Activated CD4-positive, alpha-beta T cell treated with anti-CD3 and anti-CD28 coated beads, Interleukin-2, amount 50 U/mL, for 48 hours (primary cell): ENCODE measurements at regions not wholly inside any gene's neighbourhood (a gene's known extent, or its start where the extent isn't known, plus 50 kb on each side); places are given as distances from the start of the nearest gene placed in this dataset.

Experiments used
- DNase-seq, 2 experiments: peaks; one replicate each; pipeline ENCODE4 v3.0.0-alpha.2; 2020

DNA sequence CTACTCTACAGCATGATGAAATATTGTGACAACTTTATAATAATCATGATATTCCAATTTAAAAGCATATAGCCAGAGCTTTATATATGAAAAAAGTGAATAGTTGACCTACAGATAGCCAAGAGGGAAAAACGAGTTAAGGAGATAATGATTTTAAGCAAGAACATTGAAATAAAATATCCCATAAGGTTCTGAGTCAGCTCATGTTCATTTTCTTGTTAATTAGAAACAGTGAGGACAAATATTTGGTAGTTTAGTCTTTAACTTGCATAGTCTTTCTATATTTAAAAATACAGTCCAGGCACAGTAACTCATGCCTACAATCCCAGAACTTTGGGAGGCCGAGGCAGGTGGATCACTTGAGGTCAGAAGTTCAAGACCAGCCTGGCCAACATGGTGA is 55.8 kb upstream of the CDH6 start:
- no peak for DNase-seq

DNA sequence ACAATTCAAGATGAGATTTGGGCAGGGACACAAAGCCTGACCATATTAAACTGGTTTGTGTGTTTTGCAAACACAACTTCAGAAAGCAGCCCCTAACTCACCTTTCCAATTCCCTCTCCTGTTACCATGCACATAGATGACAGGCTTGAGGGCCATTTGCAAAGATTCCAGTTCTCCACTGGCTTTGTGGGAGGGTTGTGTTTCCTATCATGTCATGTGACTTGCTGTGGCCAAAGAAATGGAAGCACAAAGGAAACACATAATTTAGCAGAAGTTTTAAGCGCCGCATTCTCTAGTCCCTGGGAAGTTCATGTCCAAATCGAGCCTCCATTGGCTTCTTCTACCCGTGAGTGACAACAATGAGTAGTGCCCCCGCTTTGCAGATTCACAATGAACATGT is 57.9 kb upstream of the CDH6 start:
- no peak for DNase-seq

DNA sequence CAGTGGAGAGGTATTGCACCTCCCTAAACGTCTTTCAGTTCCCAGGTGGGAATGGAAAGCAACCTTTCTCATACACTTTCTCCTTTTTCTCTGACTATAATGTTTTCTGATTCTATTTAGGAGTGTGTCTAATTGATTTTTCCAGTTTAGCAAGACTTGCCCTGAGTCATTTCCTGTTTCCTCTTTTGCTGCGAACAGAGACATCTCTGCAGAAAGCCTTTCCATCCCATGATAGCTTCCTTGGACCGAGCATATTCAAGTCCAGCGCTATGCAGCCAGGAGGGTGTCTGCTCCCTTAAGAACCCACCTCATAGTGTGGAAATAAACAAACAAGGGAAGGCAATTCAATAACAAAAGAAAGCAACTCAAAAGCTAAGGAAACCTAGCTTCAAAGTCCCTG is 60.0 kb upstream of the CDH6 start:
- no peak for DNase-seq

DNA sequence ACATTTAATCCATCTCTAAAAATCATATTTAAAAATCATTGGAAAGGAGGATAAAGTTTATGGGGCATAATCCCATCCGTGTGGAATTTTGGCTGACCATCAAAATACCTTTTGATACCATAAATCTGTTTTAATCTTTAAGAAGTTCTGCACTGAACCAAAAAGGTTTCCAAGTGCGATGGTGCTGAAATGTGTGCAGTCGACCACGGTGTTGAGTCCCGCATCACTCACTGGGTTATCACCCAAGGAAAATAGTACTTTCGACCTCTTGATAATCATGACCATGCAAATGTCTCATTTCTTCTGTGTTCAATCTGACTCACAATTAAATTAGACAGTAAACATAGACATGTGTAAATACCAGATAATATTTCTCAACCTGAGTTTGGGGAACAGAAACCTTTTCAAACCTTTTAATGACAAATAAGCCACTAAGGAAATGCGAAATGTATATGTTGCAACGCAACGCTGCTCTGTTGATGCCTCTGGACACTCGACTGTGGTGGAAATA is 62.0 kb upstream of the CDH6 start:
- DNase-seq: no peak

DNA sequence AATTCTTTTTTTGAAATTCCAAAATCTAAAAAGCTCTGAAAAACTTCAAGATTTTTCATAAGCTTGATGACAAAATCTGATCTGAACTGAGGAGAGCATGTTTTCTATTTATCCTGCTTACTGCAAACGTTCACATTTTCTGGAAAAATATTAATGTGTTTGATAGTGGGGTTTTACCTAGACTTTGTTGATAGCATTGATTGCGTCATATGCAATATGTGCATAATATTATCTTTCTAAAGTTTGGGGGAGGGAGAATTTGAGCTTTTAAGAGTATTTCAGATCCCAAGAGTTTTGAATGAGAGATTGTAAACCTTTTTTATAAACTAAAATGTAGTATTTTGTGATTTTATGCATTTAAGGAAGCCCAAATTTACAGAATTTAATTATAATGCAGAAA is 62.8 kb upstream of the CDH6 start:
- no peak for DNase-seq

DNA sequence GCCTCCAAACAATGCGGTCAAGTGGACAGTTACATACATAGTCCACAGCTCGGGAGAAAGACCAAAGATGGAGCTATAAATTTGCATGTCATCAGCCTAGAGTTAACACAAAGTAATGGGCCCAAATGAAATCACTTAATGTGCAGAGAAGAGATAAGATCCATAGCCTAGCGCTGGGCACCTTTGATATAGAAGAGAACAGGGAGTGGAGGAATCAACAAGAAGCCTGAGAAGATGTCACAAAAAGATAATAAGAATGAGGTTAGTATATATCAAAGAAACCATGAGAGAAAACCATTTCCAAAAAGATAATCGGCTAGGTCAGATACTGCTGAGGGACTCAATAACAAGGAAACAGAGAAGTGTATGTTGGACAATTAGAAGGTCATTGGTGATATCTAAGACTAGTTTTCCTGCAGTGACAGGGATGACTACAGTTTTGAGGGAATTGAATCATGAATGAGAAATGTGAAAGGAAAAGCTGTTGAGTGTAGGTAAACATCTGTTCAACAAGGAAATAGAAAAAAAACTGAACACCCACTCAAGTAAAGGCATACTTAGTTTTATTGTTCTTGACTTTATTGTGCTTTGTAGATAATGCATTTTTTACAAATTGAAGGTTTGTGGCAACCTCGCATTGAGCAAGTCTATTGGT is 68.7 kb upstream of the CDH6 start:
- DNase-seq: no peak

DNA sequence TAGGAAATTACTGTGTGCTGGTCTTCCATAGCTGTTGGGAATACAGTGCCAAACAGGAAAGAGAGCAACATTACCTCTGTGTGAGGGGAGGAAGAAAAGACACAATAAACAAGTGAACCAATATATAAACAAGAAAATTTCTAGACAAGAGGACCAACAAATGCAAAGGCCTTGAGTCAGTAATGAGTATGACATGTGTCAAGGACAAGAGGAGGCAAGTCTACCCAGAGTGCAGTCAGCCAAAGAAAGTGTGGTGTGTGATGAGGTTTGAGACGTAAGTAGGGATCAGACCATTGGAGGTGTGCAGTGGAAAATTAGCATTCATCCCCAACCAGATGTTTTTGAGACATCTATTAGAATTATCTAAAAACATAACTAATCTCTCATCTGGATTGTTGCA is 69.5 kb upstream of the CDH6 start:
- no peak for DNase-seq

DNA sequence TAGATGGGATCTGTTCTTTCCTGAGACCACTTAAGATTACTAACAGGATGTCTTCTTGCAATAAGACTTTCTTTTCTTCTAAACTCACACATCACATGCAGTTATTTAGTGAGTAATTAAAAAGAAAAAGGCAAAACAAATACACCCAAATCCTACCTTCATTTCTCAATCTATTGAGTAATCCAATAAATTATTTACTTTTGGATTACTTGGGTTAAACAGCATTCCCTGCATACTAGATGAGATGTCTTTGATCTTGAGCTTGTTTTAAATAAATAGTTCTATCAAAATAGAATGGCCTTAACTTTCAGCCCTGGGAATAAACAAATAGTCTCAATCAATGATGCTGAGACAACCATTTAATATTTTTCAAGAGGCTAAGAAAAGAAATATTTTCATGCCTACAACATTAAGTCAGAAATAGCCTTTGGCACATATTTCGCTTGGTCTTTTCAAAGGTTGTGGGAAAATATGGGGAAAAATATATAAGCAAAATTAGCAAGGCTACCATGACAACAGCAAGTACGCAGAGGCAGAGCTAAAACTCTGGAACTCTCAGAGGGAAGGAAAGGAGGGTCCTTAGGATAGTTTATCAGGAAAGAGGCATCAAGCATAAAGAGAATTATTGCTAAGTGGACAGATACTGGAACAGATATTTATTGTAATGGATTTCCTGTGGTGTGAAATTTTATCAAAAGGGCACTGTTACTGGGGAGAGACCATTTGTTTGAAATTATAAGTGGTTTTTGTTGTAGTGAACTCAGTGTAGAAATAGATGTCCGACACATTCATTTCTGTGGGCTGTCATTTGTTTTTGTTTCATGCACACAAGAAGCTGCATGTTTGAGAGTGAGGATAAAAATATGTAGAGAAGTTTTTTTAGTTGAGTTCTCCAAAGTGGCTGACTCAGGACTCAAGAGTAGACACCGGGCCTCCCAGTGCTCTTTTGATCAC is 70.2 kb upstream of the CDH6 start:
- no peak for DNase-seq

DNA sequence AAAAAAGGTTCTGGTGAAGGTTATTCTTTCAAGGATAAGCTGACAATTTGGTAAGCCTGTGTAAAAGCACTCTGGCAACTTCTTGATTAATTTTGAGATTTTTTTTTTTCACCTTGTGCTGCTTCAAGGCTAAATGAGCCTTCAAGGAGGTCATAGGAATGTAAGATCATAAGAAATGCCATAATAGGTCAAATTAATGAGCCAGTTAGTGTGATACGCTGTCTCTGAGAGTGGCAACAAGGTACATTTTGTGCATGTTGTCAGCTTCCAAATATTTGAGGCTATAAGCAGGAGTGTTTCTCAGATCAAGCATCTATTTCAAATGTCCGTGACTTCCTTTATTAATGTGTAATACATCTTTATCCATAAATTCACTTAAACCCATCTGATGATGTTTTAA is 72.3 kb upstream of the CDH6 start:
- DNase-seq: no peak

DNA sequence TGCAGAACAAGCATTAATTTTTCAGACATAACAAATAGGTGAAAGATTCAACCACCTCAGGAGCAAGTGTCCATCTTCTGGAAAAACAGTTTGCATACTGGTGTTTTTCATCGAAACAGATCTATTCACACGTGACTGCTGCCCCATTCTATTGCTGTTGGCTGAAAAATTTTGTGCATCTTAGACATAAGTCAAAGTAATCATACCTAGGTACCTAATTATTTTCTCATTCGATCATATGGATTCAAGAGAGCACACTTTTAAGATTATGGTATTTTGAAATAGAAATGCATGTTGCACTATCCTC is 72.9 kb upstream of the CDH6 start:
- DNase-seq: no peak

DNA sequence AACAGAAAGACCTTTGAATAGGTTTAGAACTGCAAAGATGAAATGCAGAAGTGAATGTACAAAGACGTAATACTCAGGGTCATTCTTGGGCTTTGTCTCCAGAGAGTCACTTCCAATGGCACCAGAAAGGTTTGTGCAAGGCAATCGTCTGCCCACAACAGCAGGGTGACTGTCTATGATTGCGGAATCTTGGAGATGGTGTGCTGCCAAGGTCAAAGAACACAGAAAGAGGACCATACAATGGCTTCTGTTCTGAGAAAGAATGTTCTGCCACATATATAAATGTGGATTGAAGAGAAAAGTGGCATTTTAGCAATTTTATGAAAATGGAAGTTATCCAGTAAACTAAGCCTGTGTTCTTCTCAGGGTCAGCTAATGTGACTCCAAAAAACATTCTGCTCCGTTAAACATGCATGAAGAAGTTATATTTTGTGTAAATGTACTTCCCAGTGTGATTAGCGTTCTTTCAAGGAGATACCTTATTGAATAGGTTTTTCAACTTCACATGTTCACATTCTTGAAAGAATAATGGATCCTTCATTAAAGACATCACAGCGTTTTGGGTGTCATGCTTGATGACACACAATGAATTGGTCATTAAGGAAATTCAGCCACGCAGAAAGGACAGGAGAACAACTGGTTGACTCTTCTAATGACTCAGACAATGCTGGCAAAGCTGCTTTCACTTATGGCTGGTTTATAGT is 73.4 kb upstream of the CDH6 start:
- DNase-seq: no peak

DNA sequence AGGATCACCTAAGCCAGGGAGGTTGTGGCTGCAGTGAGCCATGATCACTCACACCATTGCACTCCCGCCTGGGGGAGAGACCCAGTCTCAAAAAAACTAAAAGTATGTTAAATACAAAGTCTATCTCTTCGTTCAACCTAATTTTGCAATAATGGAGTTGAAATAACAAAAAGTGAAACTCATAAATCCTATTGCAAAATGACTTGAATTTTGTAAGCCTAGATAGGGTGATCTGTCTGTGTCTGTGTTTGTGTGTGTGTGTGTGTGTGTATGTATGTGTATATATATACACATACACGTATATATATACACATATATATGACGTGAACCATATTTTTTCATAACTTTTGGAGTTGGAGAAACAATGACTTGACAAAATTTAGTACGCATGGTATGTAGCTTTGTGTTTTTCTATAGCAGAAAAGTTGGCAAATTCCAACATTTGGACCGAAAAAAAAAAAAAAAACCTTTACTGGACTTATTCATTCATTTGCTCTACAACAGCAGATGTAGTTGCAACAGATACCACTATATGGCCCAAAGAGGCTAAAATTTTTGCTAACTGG is 76.9 kb upstream of the CDH6 start:
- no peak for DNase-seq

DNA sequence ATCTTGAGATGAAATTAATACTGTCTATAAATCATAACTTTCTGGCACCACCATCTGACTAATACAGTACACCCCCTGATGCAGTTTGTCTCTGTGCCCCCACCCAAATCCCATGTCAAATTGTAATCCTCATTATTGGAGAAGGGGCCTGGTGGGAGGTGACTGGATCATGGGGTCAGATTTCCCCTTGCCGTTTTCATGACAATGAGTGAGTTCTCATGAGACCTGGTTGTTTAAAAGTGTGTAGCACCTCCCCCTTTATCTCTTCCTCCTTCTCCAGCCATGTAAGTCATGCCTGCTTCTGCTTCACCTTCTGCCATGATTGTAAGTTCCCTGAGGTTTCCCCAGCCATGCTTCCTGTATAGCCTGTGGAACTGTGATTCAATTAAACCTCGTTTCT is 78.7 kb upstream of the CDH6 start:
- DNase-seq: no peak

DNA sequence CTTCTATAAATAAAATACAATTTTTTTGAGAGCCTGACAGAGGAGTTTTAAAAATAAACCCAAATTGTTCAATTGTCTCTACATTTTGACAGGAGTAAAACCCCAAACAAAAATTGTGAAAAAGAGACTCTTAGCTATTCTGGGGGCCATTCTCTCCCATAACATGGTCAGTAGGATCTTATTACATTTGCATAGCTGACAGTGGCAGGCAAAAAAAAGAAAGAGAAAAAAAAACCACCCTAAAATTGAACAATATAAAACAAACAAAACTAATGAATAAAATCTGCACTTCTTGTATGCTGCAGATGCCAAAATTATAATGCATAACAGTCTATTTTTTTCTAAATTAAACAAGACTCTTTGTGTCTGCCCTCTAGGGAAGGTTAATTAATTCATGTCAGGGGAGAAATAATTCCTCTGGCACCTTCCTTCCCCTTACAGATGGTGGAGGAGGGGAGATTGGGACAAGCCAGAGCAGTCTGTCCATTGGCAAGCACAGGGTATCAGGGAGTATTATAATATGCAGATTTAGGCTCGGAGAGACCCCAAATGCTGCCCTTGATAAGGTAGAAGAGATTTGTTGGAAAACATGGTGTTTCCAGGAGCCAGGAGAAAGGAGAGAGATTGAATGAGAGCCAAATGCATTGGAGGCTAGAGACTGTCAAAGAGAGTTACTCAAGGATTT is 79.7 kb upstream of the CDH6 start:
- no peak for DNase-seq

DNA sequence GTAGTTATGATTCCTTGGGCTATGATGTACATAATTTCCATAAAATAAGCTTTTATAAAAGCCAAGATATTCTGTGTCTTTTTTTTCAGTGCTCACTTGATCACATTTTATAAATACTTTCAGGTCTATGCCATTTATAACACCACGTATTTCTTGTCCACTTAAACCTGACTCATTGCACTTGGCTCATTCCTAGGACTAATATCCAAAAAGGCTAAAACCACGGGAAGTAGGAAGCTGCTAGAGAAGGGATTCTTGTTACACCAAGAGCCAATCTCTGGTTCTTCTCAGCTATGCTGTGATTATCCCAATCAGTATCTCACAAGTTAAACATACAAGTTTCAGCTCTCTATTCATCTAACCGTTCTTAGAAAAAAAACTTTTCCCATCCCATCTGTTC is 80.4 kb upstream of the CDH6 start:
- DNase-seq: no peak

DNA sequence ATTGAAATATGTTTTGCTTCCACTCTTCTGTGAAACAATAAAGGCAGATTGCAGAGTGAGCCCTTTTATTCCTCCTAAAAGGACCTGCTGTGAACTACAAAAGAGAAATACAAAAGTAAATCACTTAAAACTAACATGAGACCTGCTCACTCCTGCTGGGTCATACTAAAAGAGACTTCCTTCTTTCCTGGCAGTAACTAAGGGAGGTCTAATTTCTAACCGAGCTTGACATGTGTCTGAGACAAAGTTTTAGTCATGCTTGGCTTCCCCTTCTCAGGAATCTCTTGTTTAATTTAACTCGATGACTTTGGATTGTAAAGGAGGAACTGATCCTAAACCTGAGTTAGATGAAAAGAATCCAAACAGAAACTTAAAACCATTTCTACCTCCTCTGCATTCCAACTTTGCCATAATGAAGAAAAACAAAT is 86.4 kb upstream of the CDH6 start:
- DNase-seq: no peak

DNA sequence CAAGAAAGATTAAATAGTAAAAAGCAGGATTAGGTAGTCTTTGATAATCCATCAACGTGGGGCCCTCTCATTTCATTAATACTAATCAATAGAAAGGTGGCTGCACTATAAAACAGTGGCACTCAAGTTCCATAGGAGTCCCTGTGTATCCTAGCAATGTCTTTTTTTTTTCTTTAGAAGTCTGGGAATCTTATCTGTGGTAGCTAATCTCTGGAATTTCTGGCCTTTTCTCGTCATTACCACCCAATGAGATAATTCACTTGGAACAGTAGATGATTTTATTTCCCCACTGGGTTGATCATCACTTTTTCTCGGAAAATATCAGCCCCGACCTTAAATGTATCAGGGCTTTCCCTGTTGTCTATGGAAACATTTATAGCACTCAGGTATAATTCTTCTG is 86.8 kb upstream of the CDH6 start:
- DNase-seq: no peak

DNA sequence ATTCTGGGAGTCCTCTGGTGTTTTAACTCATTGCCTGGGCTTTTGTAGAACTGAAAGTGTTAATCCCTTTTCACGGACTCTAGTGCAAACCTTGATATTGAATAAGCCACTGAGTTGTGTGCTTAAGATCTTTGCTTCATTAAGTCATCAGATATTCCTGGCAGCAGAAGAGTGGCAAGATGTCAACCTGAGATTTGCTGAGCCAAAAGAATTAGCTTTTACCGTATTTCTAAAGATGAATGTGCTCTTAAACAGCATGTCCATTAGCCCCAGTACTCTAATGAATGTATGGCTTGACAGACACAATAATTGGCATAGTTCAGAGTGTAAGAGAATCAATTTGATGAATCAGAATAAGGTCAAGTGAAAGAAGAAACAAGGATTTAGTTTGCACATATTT is 87.2 kb upstream of the CDH6 start:
- no peak for DNase-seq

DNA sequence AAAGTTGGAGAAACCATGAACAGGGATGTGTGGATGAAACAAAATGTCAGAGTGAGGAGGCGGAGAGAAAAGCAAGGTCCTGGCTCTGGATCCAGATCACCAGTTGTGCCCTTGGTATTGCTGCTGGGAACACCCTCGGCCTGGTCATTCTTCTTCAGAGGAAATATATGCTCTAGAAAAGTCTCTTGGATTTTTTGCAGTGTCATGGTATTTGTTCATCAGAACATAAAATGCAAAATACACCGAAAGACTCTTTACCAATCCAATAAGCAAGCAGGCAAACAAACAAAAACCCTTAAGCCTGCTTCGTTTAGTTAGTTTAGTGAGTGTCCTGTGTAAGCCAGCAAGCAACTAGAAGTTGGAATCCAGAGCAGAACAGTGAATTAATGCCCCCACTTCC is 88.7 kb upstream of the CDH6 start:
- DNase-seq: no peak

DNA sequence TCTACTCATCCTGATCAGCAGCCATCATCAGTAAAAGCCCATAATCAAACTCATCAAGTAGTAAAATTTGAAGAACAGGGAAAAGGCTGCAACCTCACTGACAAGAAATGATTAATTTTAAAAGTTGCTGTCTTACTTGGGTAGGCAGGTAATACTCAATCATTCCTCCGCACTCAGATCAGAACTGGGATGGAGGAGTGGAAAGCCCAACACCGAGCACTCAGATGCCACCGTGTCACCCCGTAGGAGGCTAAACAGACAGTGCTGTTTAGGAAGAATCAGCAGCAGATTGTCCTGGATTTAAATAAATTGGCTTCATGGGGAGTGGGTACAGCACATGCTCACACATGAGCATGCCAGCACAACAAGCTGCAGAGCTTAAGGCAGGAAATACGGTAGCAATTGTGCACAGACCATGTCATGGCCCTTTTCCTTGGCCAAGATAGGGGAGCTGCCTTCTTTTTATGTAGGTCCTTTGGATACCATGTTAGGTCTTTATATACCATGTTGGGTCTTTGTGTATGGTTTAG is 92.6 kb upstream of the CDH6 start:
- DNase-seq: no peak

DNA sequence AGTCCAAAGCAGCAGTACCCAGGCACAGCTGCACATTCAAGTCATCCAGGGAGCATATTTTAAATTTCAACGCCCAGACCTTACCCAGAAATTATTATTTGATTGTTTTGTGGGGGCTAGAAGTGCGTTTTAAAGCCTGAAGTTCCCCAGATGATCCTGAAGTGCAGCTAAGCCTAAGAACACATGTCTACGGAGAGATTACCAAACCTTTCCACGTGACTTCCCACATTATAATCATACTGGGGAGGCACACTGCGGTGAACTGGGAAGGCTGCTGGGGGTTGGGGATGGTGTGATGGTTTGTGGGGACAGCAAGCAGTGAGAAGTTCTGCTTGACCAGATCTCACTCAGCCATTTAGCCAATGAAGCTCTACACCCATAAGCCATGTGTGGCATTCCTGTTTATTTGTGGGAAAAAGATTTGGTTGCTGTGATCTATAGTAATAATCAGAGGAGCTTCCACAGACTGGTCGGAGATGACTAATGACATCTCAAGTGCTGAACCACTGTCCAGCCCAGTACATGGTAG is 93.4 kb upstream of the CDH6 start:
- DNase-seq: no peak

DNA sequence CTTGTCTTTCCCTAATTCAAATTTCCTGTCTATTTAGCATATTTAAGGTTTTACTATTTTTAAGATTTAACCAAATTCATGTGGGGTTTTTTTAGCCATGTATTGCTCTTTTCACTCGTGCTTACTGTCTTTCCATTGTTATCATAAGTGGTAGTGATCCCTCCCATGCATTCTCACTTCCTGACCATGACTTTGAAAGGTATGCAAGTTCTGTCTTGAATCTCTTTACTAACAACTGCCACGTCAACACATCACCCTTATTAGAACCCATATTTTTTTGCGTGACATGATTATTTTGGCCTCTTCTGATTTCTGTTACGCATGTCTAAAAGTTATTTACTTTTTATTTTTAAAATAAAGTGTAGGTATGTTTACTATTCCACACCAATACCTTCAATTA is 94.7 kb upstream of the CDH6 start:
- no peak for DNase-seq
